ENCODE measurements at regions not wholly inside any gene's neighbourhood (a gene's known extent, or its start where the extent isn't known, plus 50 kb on each side); places are given as distances from the start of the nearest gene placed in this dataset.

DNA sequence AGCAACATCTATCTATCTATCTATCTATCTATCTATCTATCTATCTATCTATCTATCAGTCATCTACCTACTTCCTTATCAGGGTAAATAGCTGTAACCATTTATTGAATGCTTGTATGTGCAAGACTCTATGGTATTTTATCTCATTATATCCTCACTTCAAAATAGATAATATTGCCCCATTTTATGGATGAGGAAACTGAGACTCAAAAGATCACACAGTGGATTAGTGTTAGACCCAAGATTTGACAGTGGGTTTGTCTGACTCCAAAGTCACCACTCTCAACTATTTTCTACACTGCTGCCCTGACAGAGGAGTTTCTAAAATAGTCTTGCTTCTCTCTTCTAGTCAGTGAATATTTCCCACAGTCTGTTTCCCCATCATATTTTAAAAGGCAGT is 94.3 kb upstream of the NR3C1 start:
- Histone ChIP-seq H3K56ac (ENCODE audit: insufficient read length, low read depth, low read length) (no peak overlapping the region), H2BK5ac (ENCODE audit: insufficient read length, low read length) (no peak overlapping the region), H2BK12ac (ENCODE audit: insufficient read length, low read depth, low read length) (no peak overlapping the region), H4K8ac (replicated peaks; ENCODE audit: insufficient read length, low read depth, low read length) (no peak overlapping the region), H2AK5ac (ENCODE audit: insufficient read length, low read length) (no peak overlapping the region), H3K79me1 (ENCODE audit: insufficient read depth, low read depth, low read length, poor library complexity, severe bottlenecking) (no peaks in the 10 kb centered on the region), H3K27me3 (ENCODE audit: insufficient read depth, low read length) (no peaks in the 10 kb centered on the region), H4K20me1 (ENCODE audit: control insufficient read depth, insufficient read depth, insufficient read length) (no peaks in the 10 kb centered on the region), H3K23ac (ENCODE audit: insufficient read length, low read depth, low read length) (no peak overlapping the region), H2AFZ (ENCODE audit: low read length) (no peak overlapping the region), H3K14ac (ENCODE audit: insufficient read depth, low read length) (no peak overlapping the region), H3K4me2 (ENCODE audit: insufficient read depth, insufficient read length, low read length) (no peak overlapping the region), H3K9ac (ENCODE audit: extremely low read depth, insufficient read length, low read length) (no peak overlapping the region), H3K79me2 (ENCODE audit: insufficient read depth, low read length) (no peaks in the 10 kb centered on the region), H4K91ac (ENCODE audit: insufficient read length, low read depth, low read length) (no peak overlapping the region), H3K9me3 (ENCODE audit: control insufficient read depth, low read depth, low read length) (no peaks in the 10 kb centered on the region), H3K18ac (ENCODE audit: insufficient read length, low read depth, low read length) (no peak overlapping the region), H3K4ac (ENCODE audit: low read depth, low read length) (no peak overlapping the region), H3K27ac (ENCODE audit: insufficient read length, low read depth, low read length) (no peak overlapping the region), H3K23me2 (ENCODE audit: insufficient read length, low read depth, low read length, poor library complexity, severe bottlenecking) (no peaks in the 10 kb centered on the region), H2BK120ac (ENCODE audit: low read depth, low read length, poor library complexity, severe bottlenecking) (no peak overlapping the region), H2BK20ac (ENCODE audit: low read depth, low read length, poor library complexity, severe bottlenecking) (no peak overlapping the region), H4K5ac (ENCODE audit: insufficient read length, low read depth, low read length) (no peak overlapping the region), H3K4me1 (ENCODE audit: insufficient read depth, low read length) (no peaks in the 10 kb centered on the region; the same call in 1 of the 2 replicates), H3T11ph (ENCODE audit: low read length) (no peak overlapping the region), H2BK15ac (ENCODE audit: low read depth, low read length) (no peak overlapping the region)
- Mint-ChIP-seq H3K4me3 (no peak overlapping the region), H3K4me1 (peaks cover 7% of the 10 kb centered on the region in 2 experiments), H3K27me3 (ENCODE audit: low read depth) (no peaks in the 10 kb centered on the region), H3K9me3 (no peaks in the 10 kb centered on the region), H3K36me3 (ENCODE audit: insufficient read depth in 1 of 3, low read depth in 3 of 3) (no peaks in the 10 kb centered on the region), H3K27ac (no peak overlapping the region)
- TF ChIP-seq CTCF (conservative IDR thresholded peaks at IDR 0.05), result no peak
- DNase-seq, result no peak

All from H9 (cell line).